ENCODE measurements at regions not wholly inside any gene's neighbourhood (a gene's known extent, or its start where the extent isn't known, plus 50 kb on each side); places are given as distances from the start of the nearest gene placed in this dataset.

DNA sequence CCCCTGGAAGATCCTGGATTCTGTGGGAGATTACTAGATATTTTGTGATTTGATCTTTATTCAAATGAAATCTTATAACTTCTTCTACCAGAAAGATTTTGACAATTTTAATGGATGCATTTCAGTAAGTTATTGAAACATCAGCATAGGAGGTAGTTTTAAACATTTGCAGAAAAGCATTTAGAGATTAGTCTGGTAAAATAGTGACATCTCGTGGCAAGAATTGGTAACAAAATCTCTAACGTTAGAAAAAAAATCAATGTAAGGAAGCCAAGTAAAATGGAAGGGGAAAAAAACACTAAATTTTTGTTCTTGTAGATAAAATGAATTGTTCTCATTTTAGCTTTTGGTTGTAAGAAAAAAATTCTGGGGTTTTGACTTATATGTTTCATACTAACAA, 73.3 kb downstream of the TASL start:
- DNase-seq (ENCODE audit: low spot score) = no peak
- ATAC-seq = peak; percentile 37

DNA sequence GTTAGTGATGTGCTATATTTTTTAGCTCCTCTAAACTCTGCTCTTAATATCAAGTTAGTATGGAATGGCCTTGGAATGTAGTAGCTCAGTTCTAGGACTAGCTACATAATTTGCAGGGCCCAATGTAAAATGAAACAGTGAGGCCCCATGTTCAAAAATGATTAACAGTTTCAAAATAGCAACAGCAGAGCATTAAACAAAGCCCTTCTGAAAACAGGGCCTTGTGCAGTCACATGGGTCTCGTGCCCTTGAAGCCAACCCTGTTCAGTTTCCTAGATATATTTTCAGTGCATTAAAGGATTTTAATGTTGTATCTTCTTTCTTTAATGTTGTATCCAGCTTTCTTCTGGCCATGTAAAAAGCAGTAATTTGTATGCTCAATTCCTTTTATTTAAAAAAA, 82.1 kb downstream of the TASL start:
- DNase-seq (ENCODE audit: low spot score) = no peak
- ATAC-seq = no peak

DNA sequence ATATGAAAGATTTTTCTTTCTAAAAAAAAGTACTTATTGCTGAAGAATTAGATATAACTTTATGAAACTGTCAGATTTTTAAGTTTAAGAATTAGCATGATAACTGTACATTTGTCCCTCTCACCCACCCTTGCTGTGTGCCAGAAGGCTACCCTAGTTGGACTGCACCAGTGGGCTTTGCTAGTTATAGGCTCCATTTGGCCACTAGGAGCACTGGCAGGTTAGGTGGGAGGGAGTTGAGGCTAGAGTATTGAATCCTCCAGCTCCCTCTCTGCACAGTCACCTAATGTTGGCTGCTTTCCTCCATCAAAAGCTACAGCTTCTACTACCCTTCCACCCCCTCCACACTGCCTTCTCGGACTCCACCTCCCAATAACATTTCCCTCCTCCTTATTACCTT, 84.2 kb downstream of the TASL start:
- ATAC-seq (no peak), DNase-seq (ENCODE audit: low spot score) (no peak)

DNA sequence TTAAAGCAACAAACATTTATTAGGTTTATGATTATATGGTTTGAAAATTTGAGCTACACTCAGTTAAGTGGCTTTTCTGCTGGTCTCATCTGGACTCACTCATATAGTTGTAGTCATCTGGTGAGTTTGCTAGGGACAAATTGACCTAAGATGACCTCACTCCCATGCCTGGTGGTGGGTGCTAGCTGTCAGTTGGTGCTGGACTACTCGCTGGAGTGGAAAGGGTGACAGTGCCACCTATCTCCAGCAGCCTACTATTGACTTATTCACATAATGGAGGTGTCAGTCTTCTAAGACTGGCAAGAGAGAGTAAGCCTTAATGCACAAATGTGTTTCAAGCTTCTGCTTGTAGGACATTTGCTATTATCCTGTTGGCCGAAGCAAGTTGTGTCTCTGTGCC, 88.2 kb downstream of the TASL start:
- no peak for DNase-seq (ENCODE audit: low spot score)
- peak; percentile 42 for ATAC-seq

DNA sequence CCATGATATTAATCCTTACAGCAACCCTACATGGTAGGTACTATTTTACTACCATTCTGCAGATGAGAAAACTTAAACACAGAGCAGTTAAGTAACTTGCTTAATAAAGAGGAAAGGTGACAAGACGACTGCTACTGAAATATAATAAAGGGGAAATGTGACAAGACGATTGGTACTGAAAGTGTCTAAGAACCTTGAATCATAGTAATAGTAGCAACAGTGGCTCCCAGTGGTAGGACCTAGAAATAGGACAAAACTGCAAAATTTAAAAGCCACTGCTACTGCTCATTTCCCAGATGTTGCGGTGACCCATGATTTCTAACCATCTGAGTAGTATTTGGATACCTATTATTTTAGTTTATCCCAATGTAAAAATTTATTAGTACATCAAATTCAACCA, 89.5 kb downstream of the TASL start:
- ATAC-seq (no peak), DNase-seq (ENCODE audit: low spot score) (no peak)

DNA sequence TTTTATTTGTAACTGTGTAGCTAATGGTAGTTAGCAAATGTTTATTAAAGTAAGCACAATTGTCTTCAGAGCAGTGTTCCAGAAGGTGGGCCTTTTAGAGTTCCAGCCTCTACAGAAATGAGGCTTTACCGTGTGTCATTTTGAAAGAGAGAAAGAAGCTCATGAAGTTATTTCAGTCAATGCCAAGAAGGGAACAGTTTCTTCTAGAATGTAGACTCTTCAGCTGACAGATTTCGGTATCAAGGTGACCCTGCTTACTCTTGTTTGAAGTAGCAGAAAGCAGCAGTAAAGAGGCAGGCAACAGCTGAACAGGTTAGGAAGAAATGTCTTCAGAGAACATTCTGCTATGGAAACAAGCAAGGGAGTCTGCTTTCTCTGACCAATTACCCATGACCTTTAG, 93.6 kb downstream of the TASL start:
- ATAC-seq (no peak), DNase-seq (ENCODE audit: low spot score) (no peak)

DNA sequence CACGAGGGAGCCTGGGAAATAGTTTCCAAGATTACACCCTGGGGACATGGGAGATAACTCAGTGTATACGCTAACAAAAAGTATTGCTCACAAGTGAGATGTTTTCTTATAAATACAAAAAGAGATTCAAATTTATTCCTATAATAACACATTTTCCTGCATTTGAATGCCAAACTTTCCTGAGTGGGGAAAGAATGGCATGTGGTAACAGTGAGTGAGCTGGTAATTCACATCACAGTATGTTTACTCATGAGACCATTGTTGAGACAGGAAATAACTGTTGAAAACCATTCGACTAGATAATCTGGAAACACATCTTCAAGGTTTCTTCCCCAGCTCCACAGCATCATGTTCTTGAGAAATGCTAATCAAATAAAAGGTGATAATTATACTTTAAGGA, 109.1 kb downstream of the TASL start:
- ATAC-seq = no peak
- DNase-seq (ENCODE audit: low spot score) = no peak
